ENCODE measurements at regions not wholly inside any gene's neighbourhood (a gene's known extent, or its start where the extent isn't known, plus 50 kb on each side); places are given as distances from the start of the nearest gene placed in this dataset.

- no peak overlapping the region for H3T11ph ChIP-seq (ENCODE audit: low read length)
- no peaks in the 10 kb centered on the region for H3K9me3 ChIP-seq (ENCODE audit: control insufficient read depth, low read depth, low read length)
- no CpG with 5 or more reads among the region's 3 CpGs for WGBS (ENCODE audit: extremely low coverage, insufficient read length, low lambda C conversion rate)
- H3K27me3 ChIP-seq (ENCODE audit: insufficient read depth, low read length), result no peaks in the 10 kb centered on the region
- Mint-ChIP-seq H3K27me3 (ENCODE audit: low read depth) (no peaks in the 10 kb centered on the region; the same call in 1 of the 2 replicates), H3K4me1 (no peaks in the 10 kb centered on the region), H3K36me3 (ENCODE audit: insufficient read depth in 1 of 3, low read depth in 3 of 3) (peaks cover 0 to 2% (median 0%) of the 10 kb centered on the region in 3 experiments; a peak in 2 of 7 replicates), H3K4me3 (no peak overlapping the region), H3K27ac (no peak overlapping the region), H3K9me3 (peaks cover 0 to 3% of the 10 kb centered on the region in 2 experiments; a peak in 3 of 5 replicates)
- no peak overlapping the region for H2AK5ac ChIP-seq (ENCODE audit: insufficient read length, low read length)
- H4K5ac ChIP-seq (ENCODE audit: insufficient read length, low read depth, low read length), result peak overlapping the region; percentile 95
- no peak overlapping the region for H3K18ac ChIP-seq (ENCODE audit: insufficient read length, low read depth, low read length)
- H3K4ac ChIP-seq (ENCODE audit: low read depth, low read length), result no peak overlapping the region; the same call in 1 of the 2 replicates
- no peak overlapping the region for H2BK120ac ChIP-seq (ENCODE audit: low read depth, low read length, poor library complexity, severe bottlenecking)
- no peak for TF ChIP-seq CTCF (conservative IDR thresholded peaks at IDR 0.05)
- DNase-seq, result no peak
- H3K23me2 ChIP-seq (ENCODE audit: insufficient read length, low read depth, low read length, poor library complexity, severe bottlenecking), result no peaks in the 10 kb centered on the region
- no peak overlapping the region for H4K8ac ChIP-seq (replicated peaks; ENCODE audit: insufficient read length, low read depth, low read length)
- H3K79me2 ChIP-seq (ENCODE audit: insufficient read depth, low read length), result no peaks in the 10 kb centered on the region
- peak overlapping the region; percentile 49 for H2BK5ac ChIP-seq (ENCODE audit: insufficient read length, low read length)
- no peak overlapping the region for H3K4me2 ChIP-seq (ENCODE audit: insufficient read depth, insufficient read length, low read length)
- no peaks in the 10 kb centered on the region for H4K20me1 ChIP-seq (ENCODE audit: control insufficient read depth, insufficient read depth, insufficient read length)
- H3K79me1 ChIP-seq (ENCODE audit: insufficient read depth, low read depth, low read length, poor library complexity, severe bottlenecking), result no peaks in the 10 kb centered on the region
- no peak overlapping the region for H2BK20ac ChIP-seq (ENCODE audit: low read depth, low read length, poor library complexity, severe bottlenecking)
- no peak overlapping the region for H2AFZ ChIP-seq (ENCODE audit: low read length)
- no peak overlapping the region for H3K23ac ChIP-seq (ENCODE audit: insufficient read length, low read depth, low read length)
- no peak overlapping the region for H4K91ac ChIP-seq (ENCODE audit: insufficient read length, low read depth, low read length)
- H3K9ac ChIP-seq (ENCODE audit: extremely low read depth, insufficient read length, low read length), result no peak overlapping the region
- no peak overlapping the region for H3K14ac ChIP-seq (ENCODE audit: insufficient read depth, low read length)
- H3K56ac ChIP-seq (ENCODE audit: insufficient read length, low read depth, low read length), result no peak overlapping the region
- H2BK15ac ChIP-seq (ENCODE audit: low read depth, low read length), result no peak overlapping the region
- H3K4me1 ChIP-seq (ENCODE audit: insufficient read depth, low read length), result no peaks in the 10 kb centered on the region
- H3K27ac ChIP-seq (ENCODE audit: insufficient read length, low read depth, low read length), result no peak overlapping the region
- no peak overlapping the region for H2BK12ac ChIP-seq (ENCODE audit: insufficient read length, low read depth, low read length)
Observed at GRCh38 chr10:30743586-30743985, 114.0 kb upstream of the LYZL2 start.

Measured in H9 (cell line).